HUES48 (cell line): ENCODE measurements at regions not wholly inside any gene's neighbourhood (a gene's known extent, or its start where the extent isn't known, plus 50 kb on each side); places are given as distances from the start of the nearest gene placed in this dataset.
"Not testable (repeated sequence)": the region's sequence is repeated elsewhere in the genome, so short reads cannot be mapped to it uniquely, and the experiment has no call there.

Experiments
- H3K27ac ChIP-seq: one replicate; pipeline ENCODE4 v1.7.0; 2013; ENCODE audit warnings: low read depth, low read length, inconsistent platforms
- H3K27me3 ChIP-seq: 2 replicates; pipeline ENCODE4 v1.6.1; 2013; ENCODE audit warnings: mild to moderate bottlenecking, low read length; ENCODE audit not compliant: control insufficient read depth, insufficient read depth
- H3K36me3 ChIP-seq: 2 replicates; pipeline ENCODE4 v1.6.1; 2013; ENCODE audit warnings: low read length; ENCODE audit not compliant: control insufficient read depth, insufficient read depth
- H3K4me1 ChIP-seq: 2 replicates; pipeline ENCODE4 v1.6.1; 2013; ENCODE audit warnings: mild to moderate bottlenecking, low read length; ENCODE audit not compliant: control insufficient read depth, insufficient read depth
- H3K4me3 ChIP-seq: 2 replicates; pipeline ENCODE4 v1.5.1; 2013; ENCODE audit warnings: mild to moderate bottlenecking, low read depth, low read length
- H3K9ac ChIP-seq: 2 replicates; pipeline ENCODE4 v1.6.1; 2013; ENCODE audit warnings: mild to moderate bottlenecking, low read depth, low read length, moderate library complexity
- H3K9me3 ChIP-seq: 2 replicates; pipeline ENCODE4 v1.6.1; 2013; ENCODE audit warnings: low read length; ENCODE audit not compliant: control insufficient read depth, insufficient read depth

- H3K27ac ChIP-seq = no peak overlapping the region
- H3K36me3 ChIP-seq = no peaks in the 10 kb centered on the region
- no peaks in the 10 kb centered on the region for H3K4me1 ChIP-seq
- H3K4me3 ChIP-seq = no peak overlapping the region
- H3K9me3 ChIP-seq = no peaks in the 10 kb centered on the region
- H3K9ac ChIP-seq = no peak overlapping the region
- H3K27me3 ChIP-seq = no peaks in the 10 kb centered on the region
These were observed 627.8 kb downstream of the DOK5 start for GRCh38 chr20:55103188-55103587.

DNA sequence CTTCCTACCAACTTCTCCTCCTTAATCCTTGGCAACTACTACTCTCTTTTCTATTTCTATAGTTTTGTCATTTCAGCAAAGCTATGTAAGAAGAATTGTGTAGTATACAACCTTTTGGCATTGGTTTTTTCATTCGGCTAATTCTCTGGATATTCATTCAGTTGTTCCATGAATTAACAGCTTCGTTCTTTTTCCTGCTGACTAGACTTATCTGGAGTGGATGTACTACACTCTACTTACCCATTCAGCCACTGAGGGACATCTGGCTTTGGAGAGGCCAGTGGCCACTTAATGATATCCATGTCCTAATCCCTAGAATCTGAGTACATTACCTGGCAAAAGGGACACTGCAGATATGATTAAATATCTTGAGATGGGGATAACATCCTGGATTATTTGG is 623.9 kb downstream of the DOK5 start:
- no peaks in the 10 kb centered on the region for H3K36me3 ChIP-seq
- H3K4me1 ChIP-seq = no peaks in the 10 kb centered on the region
- no peak overlapping the region for H3K9ac ChIP-seq
- no peak overlapping the region for H3K4me3 ChIP-seq
- no peak overlapping the region for H3K27ac ChIP-seq
- H3K27me3 ChIP-seq = no peaks in the 10 kb centered on the region
- no peaks in the 10 kb centered on the region for H3K9me3 ChIP-seq

DNA sequence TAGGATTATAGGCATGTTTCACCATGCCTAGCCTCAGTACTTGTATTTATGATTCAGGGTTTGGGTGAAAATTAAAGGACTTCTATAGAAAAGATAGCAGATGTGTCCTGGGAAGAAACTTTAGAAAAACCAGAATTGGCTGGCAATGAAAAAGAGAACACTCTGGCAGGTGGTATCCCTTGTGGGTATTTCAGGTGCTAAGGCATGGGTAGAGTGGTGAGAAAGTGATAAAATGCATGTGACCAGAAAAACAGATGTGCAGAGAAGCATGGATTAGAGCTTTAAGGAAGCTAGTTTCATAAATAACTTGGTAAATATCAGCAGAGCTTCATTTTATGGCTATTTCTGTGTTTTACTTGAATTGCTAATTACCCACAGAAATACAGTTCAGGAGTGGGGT is 622.2 kb downstream of the DOK5 start:
- no peaks in the 10 kb centered on the region for H3K27me3 ChIP-seq
- H3K9ac ChIP-seq = no peak overlapping the region
- no peaks in the 10 kb centered on the region for H3K36me3 ChIP-seq
- H3K9me3 ChIP-seq = 0 out of 2 replicates have a peak, but pooled peaks cover 3% of the 10 kb centered on the region
- no peak overlapping the region for H3K27ac ChIP-seq
- no peak overlapping the region for H3K4me3 ChIP-seq
- no peaks in the 10 kb centered on the region for H3K4me1 ChIP-seq

- Histone ChIP-seq H3K4me3 (no peak overlapping the region), H3K9me3 (0 out of 2 replicates have a peak, but pooled peaks cover 3% of the 10 kb centered on the region), H3K9ac (no peak overlapping the region), H3K4me1 (no peaks in the 10 kb centered on the region), H3K36me3 (no peaks in the 10 kb centered on the region), H3K27ac (no peak overlapping the region), H3K27me3 (no peaks in the 10 kb centered on the region)
These were observed 620.5 kb downstream of the DOK5 start for GRCh38 chr20:55095745-55096400.

- no peak overlapping the region for H3K27ac ChIP-seq
- H3K27me3 ChIP-seq = no peaks in the 10 kb centered on the region
- H3K9me3 ChIP-seq = 0 out of 2 replicates have a peak, but pooled peaks cover 3% of the 10 kb centered on the region
- no peak overlapping the region for H3K9ac ChIP-seq
- H3K4me3 ChIP-seq = no peak overlapping the region
- peaks cover 3% of the 10 kb centered on the region for H3K4me1 ChIP-seq
- H3K36me3 ChIP-seq = no peaks in the 10 kb centered on the region
These were observed 619.0 kb downstream of the DOK5 start for GRCh38 chr20:55094353-55094861.

DNA sequence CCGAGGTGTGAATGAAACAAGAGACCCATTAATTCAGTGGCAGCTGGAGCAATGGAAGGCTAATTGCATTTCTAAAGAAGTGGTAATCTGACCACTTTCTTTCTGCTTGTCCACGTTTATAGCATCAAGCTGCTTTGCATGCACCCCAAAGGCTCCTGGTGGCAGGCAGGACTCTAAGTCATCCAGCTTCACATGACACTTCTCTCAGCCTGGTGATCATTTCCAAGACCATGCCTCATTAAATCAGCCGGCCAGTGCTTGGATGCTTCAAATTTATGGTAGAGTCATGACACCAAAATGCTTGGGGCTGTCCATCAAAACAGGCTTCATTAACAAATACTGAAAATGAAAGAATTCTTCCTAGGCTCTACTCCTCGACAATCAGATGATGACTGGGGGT is 614.9 kb downstream of the DOK5 start:
- H3K4me3 ChIP-seq = no peak overlapping the region
- H3K27me3 ChIP-seq = no peaks in the 10 kb centered on the region
- H3K9me3 ChIP-seq = 0 out of 2 replicates have a peak, but pooled peaks cover 3% of the 10 kb centered on the region

DNA sequence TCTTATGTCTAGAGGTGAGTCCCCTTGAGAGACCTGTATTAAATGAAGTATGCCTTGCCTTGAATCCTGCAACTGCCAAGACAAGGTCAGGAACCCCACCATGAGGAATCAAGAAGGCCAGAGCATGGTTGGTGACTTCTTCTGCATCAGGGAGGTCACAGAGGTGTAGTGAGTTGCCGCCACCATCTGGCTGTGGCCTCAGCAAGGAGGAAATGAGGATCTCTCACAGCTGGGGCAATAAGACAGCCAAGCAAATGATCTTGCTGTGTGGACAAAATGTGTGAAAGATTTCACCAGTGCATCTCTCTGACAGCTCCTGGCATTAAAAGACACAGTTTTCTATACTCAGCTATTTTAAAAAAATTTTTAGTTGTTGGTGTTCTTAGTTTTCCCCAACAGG is 611.0 kb downstream of the DOK5 start:
- H3K9me3 ChIP-seq = no peaks in the 10 kb centered on the region
- H3K36me3 ChIP-seq = no peaks in the 10 kb centered on the region
- peaks cover 3% of the 10 kb centered on the region for H3K4me1 ChIP-seq
- no peak overlapping the region for H3K9ac ChIP-seq
- no peaks in the 10 kb centered on the region for H3K27me3 ChIP-seq
- no peak overlapping the region for H3K27ac ChIP-seq
- no peak overlapping the region for H3K4me3 ChIP-seq

More for the DNA sequence above, 614.9 kb downstream of the DOK5 start:
- H3K9ac ChIP-seq = no peak overlapping the region
- peaks cover 3% of the 10 kb centered on the region for H3K4me1 ChIP-seq
- no peak overlapping the region for H3K27ac ChIP-seq
- H3K36me3 ChIP-seq = no peaks in the 10 kb centered on the region

DNA sequence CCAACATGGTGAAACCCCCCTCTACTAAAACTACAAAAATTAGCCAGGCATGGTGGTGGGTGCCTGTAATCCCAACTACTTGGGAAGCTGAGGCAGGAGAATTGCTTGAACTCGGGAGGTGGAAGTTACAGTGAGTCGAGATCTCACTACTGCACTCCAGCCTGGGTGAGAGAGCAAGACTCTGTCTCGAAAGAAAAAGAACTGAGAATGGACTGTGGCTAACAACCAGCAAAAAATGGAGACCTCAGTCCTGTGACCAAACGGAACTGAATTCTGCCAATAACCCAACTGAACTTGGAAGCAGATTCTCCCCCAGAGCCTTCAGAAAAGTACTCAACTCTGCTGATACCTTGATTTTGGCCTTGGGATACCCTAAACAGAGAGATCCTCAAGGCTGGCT is 604.5 kb downstream of the DOK5 start:
- H3K4me3 ChIP-seq = no peak overlapping the region
- no peaks in the 10 kb centered on the region for H3K9me3 ChIP-seq
- no peak overlapping the region for H3K27ac ChIP-seq
- H3K9ac ChIP-seq = no peak overlapping the region
- H3K4me1 ChIP-seq = no peaks in the 10 kb centered on the region
- no peaks in the 10 kb centered on the region for H3K36me3 ChIP-seq
- H3K27me3 ChIP-seq = no peaks in the 10 kb centered on the region

DNA sequence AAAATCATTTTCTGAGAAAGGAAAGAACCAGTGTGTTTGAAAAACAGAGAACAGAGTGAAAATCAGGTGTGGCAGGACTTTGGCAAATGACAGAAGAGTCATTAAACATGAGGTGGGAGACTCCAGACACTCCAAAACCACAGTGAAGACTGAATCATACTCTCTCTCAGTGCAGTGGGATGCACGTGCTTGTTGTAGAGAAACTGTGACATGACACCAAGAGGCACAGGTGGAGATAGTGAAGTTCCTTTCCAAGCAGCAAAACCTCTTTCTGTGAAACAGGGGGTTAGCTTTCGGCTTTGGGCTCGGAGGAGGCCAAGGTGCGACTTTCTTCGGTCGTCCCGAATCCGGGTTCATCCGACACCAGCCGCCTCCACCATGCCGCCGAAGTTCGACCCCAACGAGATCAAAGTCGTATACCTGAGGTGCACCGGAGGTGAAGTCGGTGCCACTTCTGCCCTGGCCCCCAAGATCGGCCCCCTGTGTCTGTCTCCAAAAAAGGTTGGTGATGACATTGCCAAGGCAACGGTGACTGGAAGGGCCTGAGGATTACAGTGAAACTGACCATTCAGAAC is 599.0 kb downstream of the DOK5 start:
- H3K4me3 ChIP-seq, H3K9ac ChIP-seq, H3K4me1 ChIP-seq, H3K27me3 ChIP-seq, H3K9me3 ChIP-seq, H3K27ac ChIP-seq, H3K36me3 ChIP-seq: not testable (repeated sequence)

DNA sequence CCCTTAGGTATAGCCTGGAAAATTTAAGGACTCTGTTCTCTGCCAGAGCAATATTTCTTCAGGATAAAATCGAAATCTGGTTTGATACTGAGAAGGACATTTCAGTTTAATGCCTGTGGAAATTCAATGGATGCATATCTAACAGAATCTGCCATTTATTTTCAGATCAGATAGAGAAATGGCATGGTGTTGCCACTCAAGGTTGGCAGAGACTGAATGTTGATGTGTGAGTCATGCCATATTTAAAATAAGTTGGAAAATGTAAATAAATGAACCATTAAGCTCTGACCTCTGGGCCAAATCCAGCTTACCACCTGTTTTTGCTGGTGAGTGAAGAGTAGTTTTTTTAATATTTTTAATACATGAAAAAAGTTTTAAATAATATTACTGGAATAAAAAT is 594.6 kb downstream of the DOK5 start:
- no peak overlapping the region for H3K4me3 ChIP-seq
- H3K36me3 ChIP-seq = no peaks in the 10 kb centered on the region
- H3K9me3 ChIP-seq = no peaks in the 10 kb centered on the region; the same call in 1 of the 2 replicates
- no peak overlapping the region for H3K27ac ChIP-seq
- H3K27me3 ChIP-seq = no peaks in the 10 kb centered on the region
- H3K9ac ChIP-seq = no peak overlapping the region
- no peaks in the 10 kb centered on the region for H3K4me1 ChIP-seq

GRCh38 chr20:55067158-55067825 is 591.9 kb downstream of the DOK5 start:
- Histone ChIP-seq H3K4me1 (no peaks in the 10 kb centered on the region), H3K27me3 (no peaks in the 10 kb centered on the region), H3K36me3 (no peaks in the 10 kb centered on the region), H3K9ac (no peak overlapping the region), H3K9me3 (no peaks in the 10 kb centered on the region; the same call in 1 of the 2 replicates), H3K4me3 (no peak overlapping the region), H3K27ac (no peak overlapping the region)
